ENCODE measurements at regions not wholly inside any gene's neighbourhood (a gene's known extent, or its start where the extent isn't known, plus 50 kb on each side); places are given as distances from the start of the nearest gene placed in this dataset.
A peak's percentile ranks its signal among the peaks of the same experiment; 100 is the strongest.

DNA sequence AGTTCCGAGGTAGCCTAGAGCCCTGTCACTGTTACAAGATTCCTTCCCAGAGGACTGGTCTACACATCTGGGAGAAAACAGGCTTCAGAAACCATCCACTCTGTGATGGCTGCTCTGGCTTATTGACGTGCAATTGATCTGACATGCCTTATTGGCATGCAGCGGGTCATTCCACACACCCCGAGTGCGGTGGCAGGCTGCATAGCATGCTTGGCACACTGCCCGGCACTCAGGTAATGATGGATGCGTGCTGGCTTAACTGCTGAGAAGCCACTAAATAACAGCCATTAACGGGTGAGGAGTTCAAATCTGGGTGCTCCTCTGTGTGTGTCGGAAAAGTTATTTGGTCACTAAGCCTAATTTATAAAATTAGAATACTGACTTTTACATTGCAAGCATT lies 67.9 kb upstream of the CDH4 start:
- Histone ChIP-seq H3K36me3 (ENCODE audit: low read depth, low read length) (no peaks in the 10 kb centered on the region), H3K4me2 (ENCODE audit: low read length) (no peak overlapping the region), H3K4me3 (ENCODE audit: low read length) (no peak overlapping the region), H3K79me2 (ENCODE audit: low read length) (no peaks in the 10 kb centered on the region), H3F3A (ENCODE audit: low read length, unreplicated experiment) (no peaks in the 10 kb centered on the region), H3K4me1 (ENCODE audit: insufficient read depth, low read length) (no peaks in the 10 kb centered on the region), H3K9ac (ENCODE audit: low read length) (no peak overlapping the region), H3K9me2 (replicated peaks; ENCODE audit: low read length) (no peaks in the 10 kb centered on the region), H3K27ac (ENCODE audit: low read length) (no peak overlapping the region), H3K27me3 (ENCODE audit: low read length) (peaks cover 16% of the 10 kb centered on the region; the same call in 1 of the 2 replicates), H4K20me1 (ENCODE audit: low read length) (no peaks in the 10 kb centered on the region), H2AFZ (ENCODE audit: low read length) (no peak overlapping the region), H3K9me3 (ENCODE audit: low read length) (no peaks in the 10 kb centered on the region)
- CTCF ChIA-PET: no interaction called here
- no peak for DNase-seq
- intact Hi-C loops (cut with micrococcal nuclease): no loop called here
- no TSS peak for BruUV-seq (replicated peaks)
- TF ChIP-seq EZH2phosphoT487 (IDR thresholded peaks at IDR 0.05; ENCODE audit: borderline replicate concordance, low read length) (no peak), EZH2 (IDR thresholded peaks at IDR 0.05; ENCODE audit: low read length, unreplicated experiment) (no peak)
- TF ChIP-seq, protein P1, sequence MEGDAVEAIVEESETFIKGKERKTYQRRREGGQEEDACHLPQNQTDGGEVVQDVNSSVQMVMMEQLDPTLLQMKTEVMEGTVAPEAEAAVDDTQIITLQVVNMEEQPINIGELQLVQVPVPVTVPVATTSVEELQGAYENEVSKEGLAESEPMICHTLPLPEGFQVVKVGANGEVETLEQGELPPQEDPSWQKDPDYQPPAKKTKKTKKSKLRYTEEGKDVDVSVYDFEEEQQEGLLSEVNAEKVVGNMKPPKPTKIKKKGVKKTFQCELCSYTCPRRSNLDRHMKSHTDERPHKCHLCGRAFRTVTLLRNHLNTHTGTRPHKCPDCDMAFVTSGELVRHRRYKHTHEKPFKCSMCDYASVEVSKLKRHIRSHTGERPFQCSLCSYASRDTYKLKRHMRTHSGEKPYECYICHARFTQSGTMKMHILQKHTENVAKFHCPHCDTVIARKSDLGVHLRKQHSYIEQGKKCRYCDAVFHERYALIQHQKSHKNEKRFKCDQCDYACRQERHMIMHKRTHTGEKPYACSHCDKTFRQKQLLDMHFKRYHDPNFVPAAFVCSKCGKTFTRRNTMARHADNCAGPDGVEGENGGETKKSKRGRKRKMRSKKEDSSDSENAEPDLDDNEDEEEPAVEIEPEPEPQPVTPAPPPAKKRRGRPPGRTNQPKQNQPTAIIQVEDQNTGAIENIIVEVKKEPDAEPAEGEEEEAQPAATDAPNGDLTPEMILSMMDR (conservative IDR thresholded peaks at IDR 0.05; ENCODE audit: low read depth, low read length): no peak
- no peak for ATAC-seq
- POLR2A ChIA-PET (ENCODE audit: unreplicated experiment): no interaction called here

DNA sequence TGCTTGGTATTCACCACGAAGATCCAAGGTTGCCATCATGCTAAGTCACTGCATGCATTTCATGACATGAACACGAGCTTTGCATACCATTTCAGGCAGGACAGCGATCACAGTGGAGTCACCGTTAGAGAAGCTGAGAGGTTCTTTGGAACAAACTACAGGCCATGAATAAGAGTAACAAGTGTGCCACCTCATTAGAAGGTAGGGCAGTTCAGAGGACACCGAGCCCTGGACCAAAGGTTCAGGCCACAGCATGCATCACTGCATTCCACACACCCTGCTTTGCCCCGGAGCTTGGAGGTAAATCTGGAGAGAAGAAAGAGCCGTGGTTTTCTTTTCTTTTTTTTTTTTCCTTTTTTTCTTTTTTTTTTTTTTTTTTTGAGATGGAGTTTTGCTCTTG lies 66.9 kb upstream of the CDH4 start:
- H3K9ac ChIP-seq (ENCODE audit: low read length): no peak overlapping the region
- no peaks in the 10 kb centered on the region for H3K79me2 ChIP-seq (ENCODE audit: low read length)
- H3K9me2 ChIP-seq (replicated peaks; ENCODE audit: low read length): no peaks in the 10 kb centered on the region
- no peak overlapping the region for H2AFZ ChIP-seq (ENCODE audit: low read length)
- TF ChIP-seq, protein P1 (conservative IDR thresholded peaks at IDR 0.05; ENCODE audit: low read depth, low read length): no peak
- TF ChIP-seq EZH2 (IDR thresholded peaks at IDR 0.05; ENCODE audit: low read length, unreplicated experiment): no peak
- no peak for TF ChIP-seq EZH2phosphoT487 (IDR thresholded peaks at IDR 0.05; ENCODE audit: borderline replicate concordance, low read length)
- H3K4me1 ChIP-seq (ENCODE audit: insufficient read depth, low read length): no peaks in the 10 kb centered on the region
- H3F3A ChIP-seq (ENCODE audit: low read length, unreplicated experiment): no peaks in the 10 kb centered on the region
- H3K9me3 ChIP-seq (ENCODE audit: low read length): no peaks in the 10 kb centered on the region
- DNase-seq (no peak), ATAC-seq (no peak)
- BruUV-seq (replicated peaks): no TSS peak
- no peak overlapping the region for H3K4me3 ChIP-seq (ENCODE audit: low read length)
- H3K27ac ChIP-seq (ENCODE audit: low read length): no peak overlapping the region
- ChIA-PET CTCF (no interaction called here), POLR2A (ENCODE audit: unreplicated experiment) (no interaction called here)
- no peak overlapping the region for H3K4me2 ChIP-seq (ENCODE audit: low read length)
- intact Hi-C loops (cut with micrococcal nuclease): no loop called here
- no peaks in the 10 kb centered on the region for H4K20me1 ChIP-seq (ENCODE audit: low read length)
- peaks cover 16% of the 10 kb centered on the region; the same call in 1 of the 2 replicates for H3K27me3 ChIP-seq (ENCODE audit: low read length)
- H3K36me3 ChIP-seq (ENCODE audit: low read depth, low read length): no peaks in the 10 kb centered on the region

DNA sequence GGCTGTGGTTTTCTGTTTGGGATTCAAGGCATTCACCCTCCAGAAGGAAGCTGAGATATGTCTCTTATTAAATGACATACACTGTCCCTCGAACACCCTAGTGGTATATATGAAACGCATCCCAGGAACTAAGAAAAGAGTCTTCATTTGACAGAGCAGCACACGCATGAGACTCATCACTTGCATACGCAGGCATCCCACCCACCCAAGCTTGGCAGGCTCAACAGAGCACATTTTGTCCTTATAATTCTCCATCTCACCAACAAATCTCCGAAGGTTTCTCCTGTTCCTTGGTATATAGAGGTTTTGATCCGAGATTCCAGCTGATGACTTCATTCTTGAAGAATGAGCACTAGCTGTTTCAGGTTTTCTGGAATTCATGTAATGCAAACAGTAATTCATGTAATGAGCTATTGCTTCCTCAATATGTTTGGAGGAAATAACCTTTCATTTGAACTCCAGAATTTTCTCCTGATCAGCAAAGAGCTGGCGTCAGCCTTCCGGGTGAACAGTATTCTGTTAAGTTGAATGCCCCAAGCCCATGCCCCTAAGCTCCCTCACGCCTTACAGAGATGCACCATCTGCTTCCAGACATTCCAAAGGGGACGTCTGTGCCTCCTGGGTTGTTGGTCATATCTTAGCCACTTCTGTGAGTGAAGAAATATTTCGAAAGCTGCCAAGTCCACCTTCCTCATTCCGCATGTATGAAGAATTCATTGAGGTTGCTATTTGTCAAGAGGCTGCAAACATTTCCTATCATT lies 66.0 kb upstream of the CDH4 start:
- peak overlapping the region; percentile 31; the same call in 1 of the 2 replicates for H3K4me2 ChIP-seq (ENCODE audit: low read length)
- no peaks in the 10 kb centered on the region for H3K9me2 ChIP-seq (replicated peaks; ENCODE audit: low read length)
- no peaks in the 10 kb centered on the region for H3K79me2 ChIP-seq (ENCODE audit: low read length)
- peaks cover 16% of the 10 kb centered on the region; the same call in 1 of the 2 replicates for H3K27me3 ChIP-seq (ENCODE audit: low read length)
- no peaks in the 10 kb centered on the region for H4K20me1 ChIP-seq (ENCODE audit: low read length)
- TF ChIP-seq, protein P1 (conservative IDR thresholded peaks at IDR 0.05; ENCODE audit: low read depth, low read length): no peak
- TF ChIP-seq EZH2phosphoT487 (IDR thresholded peaks at IDR 0.05; ENCODE audit: borderline replicate concordance, low read length) (no peak), EZH2 (IDR thresholded peaks at IDR 0.05; ENCODE audit: low read length, unreplicated experiment) (no peak)
- POLR2A ChIA-PET (ENCODE audit: unreplicated experiment): no interaction called here
- ATAC-seq: no peak
- H3F3A ChIP-seq (ENCODE audit: low read length, unreplicated experiment): no peaks in the 10 kb centered on the region
- no peak overlapping the region for H3K9ac ChIP-seq (ENCODE audit: low read length)
- H3K36me3 ChIP-seq (ENCODE audit: low read depth, low read length): no peaks in the 10 kb centered on the region
- intact Hi-C loops (cut with micrococcal nuclease): no loop called here
- H3K9me3 ChIP-seq (ENCODE audit: low read length): no peaks in the 10 kb centered on the region
- no peaks in the 10 kb centered on the region for H3K4me1 ChIP-seq (ENCODE audit: insufficient read depth, low read length)
- H3K4me3 ChIP-seq (ENCODE audit: low read length): no peak overlapping the region
- DNase-seq: peak; percentile 35
- no TSS peak for BruUV-seq (replicated peaks)
- no peak overlapping the region for H2AFZ ChIP-seq (ENCODE audit: low read length)
- CTCF ChIA-PET: no interaction called here
- H3K27ac ChIP-seq (ENCODE audit: low read length): no peak overlapping the region
